ENCODE measurements at regions not wholly inside any gene's neighbourhood (a gene's known extent, or its start where the extent isn't known, plus 50 kb on each side); places are given as distances from the start of the nearest gene placed in this dataset.

DNA sequence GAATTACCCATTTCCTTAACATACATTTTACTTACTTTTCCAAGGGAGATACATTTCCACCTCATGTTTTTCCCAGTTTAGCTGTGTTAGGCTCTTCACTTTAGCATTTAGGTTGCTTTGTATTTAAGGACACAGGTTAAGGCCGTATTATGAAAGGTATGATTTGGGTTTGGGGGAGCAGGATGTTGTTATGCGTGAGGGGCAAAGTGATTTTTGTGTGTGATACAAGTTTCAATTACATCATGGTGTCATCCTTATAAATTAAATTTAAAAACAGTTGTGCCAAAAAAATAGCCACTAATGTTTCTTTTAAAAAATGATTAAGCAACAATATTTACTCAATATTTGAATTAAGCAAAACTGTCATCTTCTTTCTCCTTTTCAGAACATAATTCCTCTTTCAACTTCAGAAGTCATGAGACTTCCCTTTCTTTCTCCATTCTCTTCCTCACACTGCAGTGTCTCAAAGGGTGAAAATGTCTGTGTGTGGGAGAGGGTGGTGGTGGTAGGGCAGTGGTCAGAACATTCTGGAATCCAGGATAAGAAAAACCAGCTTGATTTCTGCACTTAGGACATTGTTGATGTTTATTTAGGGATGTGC, 126.2 kb downstream of the KCNRG start:
- no peak overlapping the region for H3K4me3 ChIP-seq (ENCODE audit: low read depth, low read length)
- TF ChIP-seq, protein P1, sequence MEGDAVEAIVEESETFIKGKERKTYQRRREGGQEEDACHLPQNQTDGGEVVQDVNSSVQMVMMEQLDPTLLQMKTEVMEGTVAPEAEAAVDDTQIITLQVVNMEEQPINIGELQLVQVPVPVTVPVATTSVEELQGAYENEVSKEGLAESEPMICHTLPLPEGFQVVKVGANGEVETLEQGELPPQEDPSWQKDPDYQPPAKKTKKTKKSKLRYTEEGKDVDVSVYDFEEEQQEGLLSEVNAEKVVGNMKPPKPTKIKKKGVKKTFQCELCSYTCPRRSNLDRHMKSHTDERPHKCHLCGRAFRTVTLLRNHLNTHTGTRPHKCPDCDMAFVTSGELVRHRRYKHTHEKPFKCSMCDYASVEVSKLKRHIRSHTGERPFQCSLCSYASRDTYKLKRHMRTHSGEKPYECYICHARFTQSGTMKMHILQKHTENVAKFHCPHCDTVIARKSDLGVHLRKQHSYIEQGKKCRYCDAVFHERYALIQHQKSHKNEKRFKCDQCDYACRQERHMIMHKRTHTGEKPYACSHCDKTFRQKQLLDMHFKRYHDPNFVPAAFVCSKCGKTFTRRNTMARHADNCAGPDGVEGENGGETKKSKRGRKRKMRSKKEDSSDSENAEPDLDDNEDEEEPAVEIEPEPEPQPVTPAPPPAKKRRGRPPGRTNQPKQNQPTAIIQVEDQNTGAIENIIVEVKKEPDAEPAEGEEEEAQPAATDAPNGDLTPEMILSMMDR (IDR thresholded peaks at IDR 0.05; ENCODE audit: insufficient read depth, low read length, severe bottlenecking): no peak
- FAIRE-seq (no peak), DNase-seq (ENCODE audit: low read depth) (no peak)
- H3K27me3 ChIP-seq (ENCODE audit: control insufficient read depth, insufficient read depth, low read length): no peaks in the 10 kb centered on the region
- H3K36me3 ChIP-seq (ENCODE audit: control insufficient read depth, insufficient read depth, low read length): no peaks in the 10 kb centered on the region

DNA sequence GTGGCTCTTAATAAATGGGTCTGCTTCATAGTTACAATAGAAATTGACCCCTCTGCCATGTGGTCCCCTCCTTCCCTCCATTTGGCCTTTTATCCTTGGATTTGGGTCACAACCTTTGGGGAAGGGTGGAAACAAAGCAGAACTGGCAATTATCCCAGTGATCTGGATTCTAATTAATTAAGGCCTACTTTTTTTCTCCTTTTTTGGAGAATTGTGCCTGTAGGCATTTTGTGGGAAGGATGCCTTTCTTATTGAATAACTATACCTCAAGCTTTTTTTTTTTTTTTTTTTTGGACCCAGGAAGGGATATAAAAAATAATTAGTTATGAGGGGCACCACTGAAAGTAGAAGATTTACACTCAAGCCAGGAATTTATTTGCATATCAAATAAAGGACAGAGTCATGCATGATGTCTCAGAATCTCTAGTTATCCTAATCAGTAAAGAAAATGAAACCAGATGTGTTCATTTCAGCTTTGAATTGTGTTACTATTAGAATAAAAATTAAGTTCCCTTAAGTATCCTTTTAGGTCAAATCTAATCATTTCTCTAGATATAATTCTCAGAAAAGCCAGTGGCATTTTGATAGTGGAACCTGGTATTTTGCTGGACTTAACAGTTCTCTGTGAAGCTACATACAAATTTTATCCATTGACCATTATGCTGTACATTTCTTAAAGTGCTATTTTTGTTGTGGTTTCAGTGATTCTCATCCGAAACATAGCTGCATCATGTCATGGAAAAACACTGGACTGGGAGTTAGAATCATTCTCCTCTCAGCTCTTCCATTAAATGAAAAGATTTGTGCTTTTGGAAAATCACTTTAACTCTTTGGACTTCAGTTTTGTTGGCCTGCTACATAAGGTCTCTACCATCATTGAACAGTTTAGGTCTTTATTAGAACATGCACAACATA, 129.3 kb downstream of the KCNRG start:
- TF ChIP-seq, protein P1 (IDR thresholded peaks at IDR 0.05; ENCODE audit: insufficient read depth, low read length, severe bottlenecking): no peak
- FAIRE-seq: no peak

DNA sequence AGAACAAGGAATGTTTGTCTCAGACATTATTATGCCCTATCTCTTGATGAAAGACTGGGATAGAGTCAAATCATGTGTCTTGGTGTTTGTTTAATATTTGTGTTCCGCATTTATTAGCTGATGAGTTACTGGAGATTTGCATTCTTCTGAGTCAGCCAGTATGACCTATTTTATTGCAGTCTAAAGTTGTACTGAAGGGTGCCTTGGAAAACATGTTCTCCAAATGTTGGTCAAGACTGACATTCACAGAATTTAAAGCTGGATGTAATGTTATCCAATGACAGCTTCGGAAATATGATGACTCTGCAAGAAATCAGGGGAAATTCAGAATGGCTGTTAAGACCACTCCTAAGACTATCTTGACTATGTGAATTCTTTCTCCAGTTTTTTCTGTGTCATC, 134.0 kb downstream of the KCNRG start:
- TF ChIP-seq, protein P1 (IDR thresholded peaks at IDR 0.05; ENCODE audit: insufficient read depth, low read length, severe bottlenecking): no peak
- H3K4me3 ChIP-seq (ENCODE audit: low read depth, low read length): no peak overlapping the region
- no peaks in the 10 kb centered on the region for H3K36me3 ChIP-seq (ENCODE audit: control insufficient read depth, insufficient read depth, low read length)
- FAIRE-seq (no peak), DNase-seq (ENCODE audit: low read depth) (no peak)
- no peaks in the 10 kb centered on the region for H3K27me3 ChIP-seq (ENCODE audit: control insufficient read depth, insufficient read depth, low read length)

More for the DNA sequence above, 129.3 kb downstream of the KCNRG start:
- DNase-seq (ENCODE audit: low read depth): no peak
- Histone ChIP-seq H3K36me3 (ENCODE audit: control insufficient read depth, insufficient read depth, low read length) (no peaks in the 10 kb centered on the region), H3K4me3 (ENCODE audit: low read depth, low read length) (no peak overlapping the region), H3K27me3 (ENCODE audit: control insufficient read depth, insufficient read depth, low read length) (no peaks in the 10 kb centered on the region)

DNA sequence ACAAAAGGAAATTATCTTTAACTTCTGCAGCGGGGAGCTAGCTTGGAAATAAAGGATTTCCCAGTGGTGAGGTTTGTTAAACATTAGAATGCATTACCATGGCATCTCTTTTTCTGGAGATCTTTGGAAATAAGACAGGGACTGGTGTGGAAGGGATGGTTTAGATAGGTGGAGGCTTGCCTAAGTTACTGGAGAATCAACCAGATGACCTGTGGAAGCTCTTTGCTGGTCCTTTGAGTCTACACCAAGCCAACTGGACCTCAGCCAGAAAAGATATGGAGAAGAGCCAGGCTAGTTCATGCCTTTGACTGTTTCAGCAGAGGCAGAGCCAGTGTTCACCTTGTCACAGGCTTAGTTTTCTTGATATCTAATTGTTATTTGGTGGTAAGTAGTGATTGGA, 134.7 kb downstream of the KCNRG start:
- FAIRE-seq (no peak), DNase-seq (ENCODE audit: low read depth) (no peak)
- Histone ChIP-seq H3K36me3 (ENCODE audit: control insufficient read depth, insufficient read depth, low read length) (no peaks in the 10 kb centered on the region), H3K27me3 (ENCODE audit: control insufficient read depth, insufficient read depth, low read length) (no peaks in the 10 kb centered on the region), H3K4me3 (ENCODE audit: low read depth, low read length) (no peak overlapping the region)
- TF ChIP-seq, protein P1 (IDR thresholded peaks at IDR 0.05; ENCODE audit: insufficient read depth, low read length, severe bottlenecking): no peak

GRCh38 chr13:50152224-50152623, 137.0 kb downstream of the KCNRG start:
- DNase-seq (ENCODE audit: low read depth) (no peak), FAIRE-seq (no peak)
- H3K4me3 ChIP-seq (ENCODE audit: low read depth, low read length): no peak overlapping the region
- H3K36me3 ChIP-seq (ENCODE audit: control insufficient read depth, insufficient read depth, low read length): no peaks in the 10 kb centered on the region
- TF ChIP-seq, protein P1 (IDR thresholded peaks at IDR 0.05; ENCODE audit: insufficient read depth, low read length, severe bottlenecking): no peak
- H3K27me3 ChIP-seq (ENCODE audit: control insufficient read depth, insufficient read depth, low read length): no peaks in the 10 kb centered on the region

All from bronchial epithelial cell (primary cell).